SH-SY5Y (cell line): ENCODE measurements at regions not wholly inside any gene's neighbourhood (a gene's known extent, or its start where the extent isn't known, plus 50 kb on each side); places are given as distances from the start of the nearest gene placed in this dataset.

Source experiments
- GATA2 ChIP-seq: IDR thresholded peaks from 2 replicates; pipeline ENCODE4 v1.6.1; 2011; ENCODE audit warnings: mild to moderate bottlenecking, low read depth, low read length
- GATA3 ChIP-seq: IDR thresholded peaks from 2 replicates; pipeline ENCODE4 v1.6.1; 2011; ENCODE audit warnings: low read depth, mild to moderate bottlenecking, low read length, moderate library complexity

DNA sequence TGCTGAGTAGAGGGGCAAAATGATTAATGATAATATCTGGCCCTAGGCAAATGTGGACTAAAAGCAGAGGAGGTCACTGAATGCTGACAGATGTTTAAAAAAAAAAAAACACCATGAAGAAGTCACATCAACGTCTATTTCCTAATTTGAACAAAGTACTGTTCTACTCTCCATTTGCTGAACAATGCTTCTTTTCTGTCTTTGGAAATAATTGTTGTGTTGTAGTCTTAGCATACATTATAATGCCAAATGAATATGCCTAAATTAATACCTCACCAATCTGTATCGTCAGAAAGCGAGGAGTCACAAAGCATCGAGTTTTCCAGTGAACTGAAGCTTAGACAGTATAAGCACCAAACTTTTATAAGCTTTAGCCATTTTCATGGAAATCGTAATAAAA is 140.9 kb upstream of the JADE1 start:
- TF ChIP-seq GATA3 = no peak
- TF ChIP-seq GATA2 = no peak

DNA sequence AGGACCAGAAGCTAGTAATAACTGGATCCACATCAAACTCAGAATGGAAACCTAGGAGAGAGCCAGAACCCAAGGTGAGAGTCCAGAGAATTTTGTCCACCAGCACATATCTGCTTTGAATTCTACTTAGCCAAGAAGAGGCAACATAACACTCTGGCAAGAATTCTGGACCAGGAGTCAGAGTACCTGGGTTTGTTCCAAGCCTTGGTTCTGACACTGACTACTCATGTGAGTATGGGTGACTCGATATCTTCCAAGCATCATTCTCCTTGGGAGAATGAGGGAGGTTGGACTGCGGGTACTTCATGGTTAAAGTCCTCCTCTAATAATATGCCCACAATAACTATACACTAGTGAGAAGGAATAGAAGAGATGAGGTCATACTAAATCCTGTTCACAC is 144.0 kb upstream of the JADE1 start:
- no peak for TF ChIP-seq GATA2
- no peak for TF ChIP-seq GATA3

DNA sequence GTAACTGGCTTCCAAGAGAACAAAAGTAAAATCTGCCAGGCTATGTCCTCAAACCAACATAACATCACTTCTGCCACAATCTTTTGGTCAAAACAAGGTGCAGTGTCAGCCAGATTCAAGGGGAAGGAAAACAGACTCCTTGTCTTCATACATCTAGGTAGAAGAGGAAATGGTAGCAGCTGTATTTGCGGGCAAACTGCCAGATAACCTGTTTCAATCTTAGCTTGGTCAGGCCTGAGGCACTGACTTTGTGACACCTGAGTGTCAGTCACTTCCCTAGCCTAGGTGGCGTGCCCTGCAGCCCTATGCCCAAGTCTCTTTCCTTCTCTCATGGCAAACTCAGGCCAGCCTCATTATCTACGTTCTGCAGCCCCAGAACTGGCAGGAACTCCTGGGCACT is 146.2 kb upstream of the JADE1 start:
- TF ChIP-seq GATA3 (no peak), GATA2 (no peak)

DNA sequence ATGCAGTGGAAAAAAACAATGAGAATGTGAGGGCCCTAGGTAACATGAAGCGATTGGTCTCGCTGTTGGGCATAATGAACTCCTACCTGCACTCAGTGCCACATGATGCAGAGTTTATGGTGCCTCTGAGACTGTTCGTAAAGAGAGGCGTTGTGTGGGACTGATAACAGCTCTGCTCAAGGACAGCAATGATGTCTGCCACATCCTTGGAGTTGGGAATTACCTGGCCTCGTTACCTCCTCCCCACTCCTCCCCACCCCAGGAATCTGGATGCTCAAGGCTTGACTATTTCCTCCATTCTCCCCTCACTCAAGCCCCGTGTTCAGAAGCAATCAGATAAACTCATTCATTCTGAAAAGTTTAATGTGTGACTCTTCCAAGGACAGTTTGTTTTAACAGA is 148.0 kb upstream of the JADE1 start:
- TF ChIP-seq GATA3 (no peak), GATA2 (no peak)

DNA sequence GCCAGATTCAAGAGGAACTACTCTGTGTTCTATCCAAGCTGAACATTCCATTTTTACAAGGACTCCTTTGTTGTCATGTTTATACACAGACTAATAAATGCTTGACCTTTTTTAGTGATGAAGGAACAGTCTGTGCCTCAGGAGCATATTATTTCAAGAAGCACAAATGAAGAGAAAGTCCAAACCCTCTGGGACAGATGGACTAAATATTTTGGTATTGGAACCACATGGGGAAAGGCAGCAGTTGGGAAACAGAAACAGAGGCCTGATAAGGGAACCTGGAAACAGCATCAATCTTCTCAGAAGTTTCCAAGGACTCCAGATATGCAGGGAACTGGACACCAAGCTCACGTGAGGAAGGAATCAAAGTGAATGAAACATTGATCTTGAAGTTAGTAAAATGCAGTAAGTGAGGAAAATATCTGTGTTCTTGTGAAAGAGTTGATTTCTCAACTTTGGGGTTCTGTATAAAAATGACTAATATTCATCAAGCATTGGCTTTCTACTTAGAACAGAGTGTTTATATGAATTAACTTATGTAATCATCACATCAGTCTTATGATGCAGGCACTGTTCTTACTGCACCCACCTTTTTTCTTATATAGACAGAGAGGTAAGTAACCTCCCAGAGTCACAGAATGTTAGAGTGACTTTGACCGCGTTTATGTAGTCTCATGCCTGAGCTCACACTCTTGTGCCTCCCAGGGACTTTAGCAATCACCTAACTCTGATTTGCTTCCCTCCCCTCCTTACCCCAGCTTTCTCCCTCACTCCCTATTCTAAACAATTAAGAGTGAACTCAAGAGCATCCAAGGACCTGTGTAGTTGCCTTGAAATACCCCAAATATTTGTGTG is 148.9 kb upstream of the JADE1 start:
- TF ChIP-seq GATA3 (no peak), GATA2 (no peak)

DNA sequence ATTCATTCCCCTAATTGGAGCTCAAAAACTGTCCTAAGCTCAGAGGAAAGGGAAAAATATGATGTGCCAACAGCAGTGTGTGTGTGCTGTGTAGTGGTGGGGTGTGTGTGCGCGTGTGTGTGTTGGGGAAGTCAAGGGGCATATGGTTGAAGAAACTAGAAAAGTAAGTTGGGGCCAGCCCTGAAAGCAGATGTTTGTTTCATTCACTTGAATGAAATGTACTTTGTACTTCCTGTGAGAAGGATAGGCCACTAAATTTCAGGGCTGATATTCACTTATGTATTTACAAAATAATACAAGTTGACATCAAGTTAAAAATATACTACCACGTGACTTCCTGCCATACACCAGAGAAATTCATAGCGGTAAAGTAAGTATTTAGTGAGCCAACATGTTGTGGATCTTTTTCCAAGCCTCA is 151.3 kb upstream of the JADE1 start:
- TF ChIP-seq GATA3 (no peak), GATA2 (no peak)

DNA sequence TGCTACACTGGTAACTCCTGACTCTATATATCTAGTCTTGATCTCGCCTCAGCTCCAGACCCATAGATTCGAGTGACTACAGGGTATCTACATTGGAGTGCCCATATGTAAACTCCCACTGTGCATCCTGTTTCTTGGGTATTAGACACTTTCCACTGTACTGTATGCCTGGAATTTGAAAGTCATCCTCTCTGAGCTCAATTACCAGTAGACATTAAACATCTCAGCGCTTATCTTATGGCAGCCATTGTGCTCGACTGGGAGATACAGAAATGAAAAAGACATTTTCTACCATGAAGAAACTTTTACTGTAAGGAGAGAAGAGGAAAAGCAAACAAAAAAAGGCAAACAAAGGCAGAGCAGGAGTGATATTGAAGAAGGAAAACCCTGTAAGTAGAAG is 151.9 kb upstream of the JADE1 start:
- no peak for TF ChIP-seq GATA3

DNA sequence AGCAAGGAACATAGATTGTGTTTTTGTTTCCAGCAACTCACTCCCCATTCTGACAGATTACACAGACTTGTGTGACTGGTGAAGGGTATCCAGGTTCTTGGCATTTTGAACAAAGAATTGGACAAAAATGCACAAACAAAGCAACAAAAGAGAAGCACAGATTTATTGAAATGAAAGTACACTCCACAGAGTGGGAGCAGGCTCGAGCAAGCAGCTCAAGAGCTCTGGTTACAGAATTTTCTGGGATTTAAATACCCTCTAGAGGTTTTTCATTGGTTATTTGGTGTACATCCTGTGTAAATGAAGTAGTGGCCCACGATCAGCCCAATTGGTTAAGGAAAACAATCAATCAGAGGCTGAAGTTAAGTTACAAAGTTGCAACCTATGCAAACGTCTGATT is 155.0 kb upstream of the JADE1 start:
- TF ChIP-seq GATA2 (no peak), GATA3 (no peak)

DNA sequence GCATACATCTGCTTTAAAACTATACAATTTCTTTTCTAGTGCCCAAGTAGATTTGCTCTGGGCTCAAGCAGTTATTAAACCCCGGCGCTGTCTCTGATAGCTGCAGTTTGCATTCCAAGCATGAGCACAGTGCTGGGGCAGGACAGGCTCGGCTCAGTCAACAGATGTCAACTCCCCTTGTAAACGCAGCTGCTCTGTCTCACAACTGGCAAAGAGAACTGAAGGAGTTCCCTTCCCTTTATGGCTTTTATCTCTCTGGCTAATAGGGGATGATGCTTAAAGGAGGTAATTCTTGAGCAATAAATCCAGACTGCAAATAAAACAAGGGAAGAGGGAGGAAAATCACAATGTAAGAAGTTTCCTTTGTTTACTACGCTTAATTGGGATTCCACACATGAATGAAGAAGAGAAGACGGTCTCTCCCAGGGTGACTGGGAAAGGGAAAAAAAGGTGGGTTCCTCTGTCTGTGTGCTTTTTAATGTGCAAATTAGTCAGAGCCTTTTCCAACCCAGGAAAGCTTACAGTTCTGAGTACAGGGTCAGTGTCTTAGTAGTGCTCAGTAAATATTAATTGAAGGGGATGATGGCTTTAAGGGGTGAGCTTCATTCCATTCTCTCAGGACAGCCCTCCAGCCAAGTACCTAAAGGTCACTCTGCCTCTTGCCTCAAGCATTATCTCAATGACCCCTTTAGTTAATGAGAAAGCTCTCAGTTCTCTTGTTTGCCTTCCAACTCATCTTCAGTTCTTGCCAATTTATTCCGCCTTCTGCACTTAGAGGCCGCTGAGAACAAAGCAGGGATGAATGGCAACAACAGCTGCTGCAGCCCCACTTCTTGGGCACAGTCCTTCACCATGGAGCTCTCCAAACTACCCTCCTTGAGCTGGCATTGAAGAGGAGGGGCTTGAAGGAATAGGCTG is 155.7 kb upstream of the JADE1 start:
- no peak for TF ChIP-seq GATA3
- no peak for TF ChIP-seq GATA2

DNA sequence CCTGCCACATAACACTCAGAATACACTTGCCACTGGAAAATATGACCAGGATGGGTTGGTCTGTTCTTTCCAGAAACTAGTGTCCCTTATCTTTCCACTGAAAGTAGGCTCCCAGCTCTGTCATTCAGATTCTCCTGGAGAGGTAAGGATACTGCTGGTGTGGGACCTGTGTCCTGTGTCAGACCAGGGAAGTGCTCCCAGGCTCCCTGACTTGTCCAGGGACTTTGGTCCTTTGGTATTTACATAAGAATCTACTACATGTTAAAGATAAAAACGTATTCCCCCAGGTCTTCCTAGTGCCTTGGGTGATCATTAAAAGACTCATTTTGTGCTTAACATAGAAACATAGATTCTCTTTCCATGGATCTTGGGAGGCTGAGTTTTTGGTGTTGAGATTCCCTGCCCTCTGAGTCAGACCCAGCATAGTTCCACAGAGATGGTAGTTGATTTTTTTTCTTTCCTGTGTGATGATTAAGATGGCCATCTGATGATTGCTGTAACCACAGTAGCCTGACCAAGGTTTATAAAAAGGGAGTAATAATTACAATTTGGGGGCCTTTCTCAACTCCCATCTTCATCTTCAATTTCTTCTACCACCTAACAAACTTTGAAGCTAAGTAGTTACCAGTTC is 159.8 kb upstream of the JADE1 start:
- no peak for TF ChIP-seq GATA3
- no peak for TF ChIP-seq GATA2

DNA sequence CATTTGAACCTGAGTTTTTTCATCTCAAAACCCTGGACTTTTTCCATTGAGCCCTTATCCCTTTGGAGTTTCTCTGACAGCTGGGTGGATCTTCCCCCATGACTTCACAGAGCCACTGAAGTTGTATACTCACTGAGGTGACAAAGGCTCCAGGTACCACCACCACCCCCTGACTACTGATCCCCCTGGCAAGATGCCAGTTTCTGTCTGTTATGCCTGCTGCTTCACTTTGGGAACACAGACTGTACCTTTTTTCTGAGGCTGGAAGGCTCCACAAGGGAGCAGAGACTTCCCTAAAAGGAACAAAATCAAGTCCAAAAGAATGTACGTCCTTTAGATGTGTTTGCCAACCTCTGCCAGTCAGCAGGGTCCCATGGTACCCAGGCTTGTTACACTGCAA is 160.3 kb upstream of the JADE1 start:
- TF ChIP-seq GATA2 = no peak
- no peak for TF ChIP-seq GATA3

DNA sequence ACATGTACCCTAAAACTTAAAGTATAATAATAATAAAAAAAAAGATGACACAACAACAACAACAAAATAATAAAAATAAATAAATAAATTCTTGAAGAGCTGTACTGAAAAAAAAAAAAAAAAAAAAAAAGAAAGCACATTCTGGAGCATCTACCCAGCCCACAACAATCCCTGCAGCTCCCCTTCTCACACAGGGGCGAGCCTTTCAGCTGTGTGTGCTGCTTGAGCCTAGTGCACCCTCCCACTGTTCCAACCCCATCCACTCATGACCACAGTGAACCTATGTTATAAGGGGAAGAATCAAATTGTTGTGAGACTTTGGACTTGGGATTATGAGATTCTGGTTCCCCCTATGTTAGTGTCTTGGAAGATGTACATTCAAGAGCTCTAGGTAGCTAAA is 161.5 kb upstream of the JADE1 start:
- TF ChIP-seq GATA2 (no peak), GATA3 (no peak)

DNA sequence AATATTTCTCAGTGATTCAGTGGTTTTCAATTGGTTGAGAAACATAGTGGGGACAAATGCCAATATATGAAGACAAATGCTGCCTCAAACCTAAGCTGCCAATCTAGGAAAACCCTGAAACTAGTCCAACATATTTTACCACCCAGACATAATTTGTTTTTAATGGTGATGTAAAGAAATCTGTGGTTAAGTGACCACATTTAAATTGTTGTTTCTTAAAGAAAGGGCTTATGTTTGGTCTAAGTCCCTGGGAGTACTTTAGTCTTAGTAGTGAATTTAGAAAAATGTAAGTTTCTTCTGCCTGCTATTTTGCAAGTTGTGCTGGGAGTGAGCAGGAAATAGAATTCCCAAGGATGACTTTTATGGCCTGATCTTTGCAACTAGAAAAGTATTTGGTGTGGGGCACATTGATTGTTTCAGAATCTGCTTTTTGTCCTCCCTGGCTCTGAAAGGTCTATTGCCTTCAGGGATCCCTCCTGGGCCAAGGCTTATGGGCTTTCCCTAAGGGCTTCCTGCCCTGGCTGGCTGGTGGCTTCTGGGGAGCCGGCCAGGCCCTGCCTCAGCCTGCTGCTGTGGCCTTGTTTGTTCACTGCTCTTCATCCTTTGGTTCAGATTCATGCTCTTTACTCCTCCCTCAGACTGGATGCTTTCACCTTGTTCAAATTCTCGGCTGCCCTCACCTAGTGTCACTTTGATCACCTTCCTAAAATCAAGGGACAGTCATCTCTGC is 169.8 kb upstream of the JADE1 start:
- TF ChIP-seq GATA2 (no peak), GATA3 (no peak)

DNA sequence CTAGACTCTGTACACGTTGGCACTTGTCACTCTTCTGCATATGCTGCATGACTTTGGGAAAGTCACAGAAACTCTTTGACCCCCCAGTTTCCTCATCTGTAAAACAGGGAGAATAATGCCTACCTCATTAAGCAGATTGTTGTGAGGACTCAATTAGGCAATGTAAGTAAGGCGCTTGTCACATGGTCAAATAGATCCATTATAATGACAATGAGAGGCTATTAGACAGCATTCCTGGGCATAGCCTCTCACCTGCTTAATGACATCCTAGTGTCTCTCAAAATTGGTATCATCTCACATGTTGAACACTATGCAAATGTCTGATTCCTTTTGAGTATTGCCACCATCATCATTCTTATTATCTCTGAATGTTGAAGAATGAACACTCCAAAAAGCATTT is 172.6 kb upstream of the JADE1 start:
- no peak for TF ChIP-seq GATA3
- no peak for TF ChIP-seq GATA2
